ENCODE measurements at regions not wholly inside any gene's neighbourhood (a gene's known extent, or its start where the extent isn't known, plus 50 kb on each side); places are given as distances from the start of the nearest gene placed in this dataset.
A peak's percentile ranks its signal among the peaks of the same experiment; 100 is the strongest.
"Not testable (repeated sequence)": the region's sequence is repeated elsewhere in the genome, so short reads cannot be mapped to it uniquely, and the experiment has no call there.

GRCh38 chr4:42205541-42205940 is 53.1 kb upstream of the BEND4 start:
- DNase-seq: no peak

GRCh38 chr4:42216664-42217063 is 64.2 kb upstream of the BEND4 start:
- DNase-seq: no peak

GRCh38 chr4:42225286-42225685 is 72.8 kb upstream of the BEND4 start:
- no peak for DNase-seq

- no peak for DNase-seq
These were observed 82.4 kb upstream of the BEND4 start for GRCh38 chr4:42234817-42235216.

GRCh38 chr4:42235304-42236021 is 83.0 kb upstream of the BEND4 start:
- DNase-seq: no peak

GRCh38 chr4:42237010-42237409 is 84.6 kb upstream of the BEND4 start:
- no peak for DNase-seq

GRCh38 chr4:42237451-42237850 is 85.0 kb upstream of the BEND4 start:
- no peak for DNase-seq

- DNase-seq: no peak
These were observed 96.5 kb upstream of the BEND4 start for GRCh38 chr4:42248972-42249371.

GRCh38 chr4:42252315-42252714 is 99.9 kb upstream of the BEND4 start:
- DNase-seq: no peak

- not testable (repeated sequence) for DNase-seq
These were observed 105.2 kb upstream of the BEND4 start for GRCh38 chr4:42257645-42258044.

- DNase-seq: no peak
These were observed 110.4 kb upstream of the BEND4 start for GRCh38 chr4:42262701-42263490.

- no peak for DNase-seq
These were observed 113.5 kb upstream of the BEND4 start for GRCh38 chr4:42265782-42266602.

- DNase-seq: no peak
These were observed 115.3 kb upstream of the BEND4 start for GRCh38 chr4:42267724-42268123.

GRCh38 chr4:42268824-42269223 is 116.4 kb upstream of the BEND4 start:
- no peak for DNase-seq

GRCh38 chr4:42271096-42271495 is 118.6 kb upstream of the BEND4 start:
- DNase-seq: no peak

- DNase-seq: no peak
These were observed 120.0 kb upstream of the SHISA3 start for GRCh38 chr4:42277291-42277690.

GRCh38 chr4:42278709-42279324 is 118.5 kb upstream of the SHISA3 start:
- DNase-seq: no peak

- DNase-seq: no peak
These were observed 116.8 kb upstream of the SHISA3 start for GRCh38 chr4:42280327-42281095.

GRCh38 chr4:42281324-42282020 is 115.8 kb upstream of the SHISA3 start:
- DNase-seq: no peak

- DNase-seq: peak; percentile 12
These were observed 115.0 kb upstream of the SHISA3 start for GRCh38 chr4:42282081-42282901.
